ENCODE measurements at regions not wholly inside any gene's neighbourhood (a gene's known extent, or its start where the extent isn't known, plus 50 kb on each side); places are given as distances from the start of the nearest gene placed in this dataset.

- no peak for DNase-seq
These were observed 247.9 kb upstream of the RTL1 start for GRCh38 chr14:101151226-101151926.

DNA sequence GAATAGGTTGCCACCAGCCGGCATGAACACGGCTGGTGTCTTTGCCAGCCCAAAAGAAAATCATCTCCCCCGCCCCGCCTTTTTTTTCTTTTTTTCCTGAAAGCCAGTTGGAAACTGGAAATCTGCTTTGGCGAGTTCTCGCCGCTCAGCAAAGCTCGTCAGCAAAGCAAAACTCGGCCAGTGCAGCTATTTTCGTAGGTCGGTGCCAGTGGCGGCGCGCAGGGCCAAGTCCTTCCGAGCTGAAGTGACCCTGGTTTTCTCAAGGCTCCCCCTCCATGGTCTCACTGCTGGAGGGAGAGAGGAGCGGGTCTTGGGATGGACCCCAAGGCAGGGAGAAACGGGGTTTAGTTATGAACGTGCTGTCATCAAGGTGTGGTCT is 248.4 kb upstream of the RTL1 start:
- no peak for DNase-seq

- DNase-seq: no peak
These were observed 249.3 kb upstream of the RTL1 start for GRCh38 chr14:101152855-101153254.

DNA sequence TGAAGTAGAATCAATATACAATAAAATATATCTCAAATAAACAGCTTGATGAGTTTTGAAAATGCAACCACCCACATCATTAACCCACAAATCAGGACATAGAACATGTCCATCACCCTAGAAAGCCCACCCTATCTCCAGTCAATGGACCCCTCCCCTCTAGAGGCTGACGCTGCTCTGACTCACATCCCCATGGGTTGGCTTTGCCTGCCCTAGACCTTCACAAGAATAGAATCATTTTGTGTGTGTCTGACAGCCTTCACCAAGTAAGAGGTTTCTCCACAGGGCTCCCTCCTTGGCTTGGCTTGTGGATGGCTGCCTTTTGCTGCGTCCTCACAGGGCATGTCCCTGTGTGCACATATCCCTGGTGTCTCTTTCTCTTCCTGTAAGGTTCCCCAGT is 250.2 kb upstream of the RTL1 start:
- DNase-seq: no peak

- no peak for DNase-seq
These were observed 252.1 kb upstream of the RTL1 start for GRCh38 chr14:101155575-101155974.

GRCh38 chr14:101167428-101167827 is 263.9 kb upstream of the RTL1 start:
- DNase-seq: no peak

DNA sequence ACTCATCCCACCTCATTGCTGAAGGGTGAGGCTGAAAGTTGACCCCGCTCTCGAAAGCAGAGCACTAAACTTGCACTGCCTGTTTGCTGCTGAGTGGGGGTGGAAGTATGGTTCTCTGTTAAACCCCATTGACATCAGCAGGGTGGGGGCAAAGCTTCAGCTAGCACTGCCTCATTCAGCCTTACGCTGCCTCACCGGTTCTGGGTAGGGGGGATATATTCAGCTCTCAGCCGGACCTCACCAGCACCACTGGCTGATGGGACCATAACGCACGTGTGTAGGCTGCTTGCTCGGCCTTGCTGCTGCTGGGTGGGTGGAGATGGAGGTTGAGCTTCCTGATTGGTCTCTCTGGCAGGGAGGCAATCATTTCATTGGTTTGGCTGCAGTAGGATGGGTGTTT is 265.7 kb upstream of the RTL1 start:
- no peak for DNase-seq

DNA sequence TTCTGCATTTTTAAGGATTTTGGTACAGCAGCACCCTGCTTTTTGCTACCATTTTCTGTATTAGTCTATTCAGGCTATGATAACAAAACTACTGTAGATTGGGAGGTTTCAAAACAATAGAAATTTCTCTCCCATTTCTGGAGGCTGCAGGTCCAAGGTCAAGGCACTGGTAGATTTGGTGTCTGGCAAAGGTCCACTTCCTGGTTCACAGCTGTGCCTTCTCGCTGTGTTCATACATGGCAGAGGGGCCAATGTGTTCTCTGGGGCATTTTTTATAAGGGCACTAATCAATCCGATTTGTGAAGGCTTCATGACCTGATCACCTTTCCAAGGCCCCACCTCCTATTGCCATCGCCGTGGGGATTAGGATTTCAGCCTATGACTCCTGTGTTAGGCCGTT is 268.1 kb upstream of the RTL1 start:
- no peak for DNase-seq

DNA sequence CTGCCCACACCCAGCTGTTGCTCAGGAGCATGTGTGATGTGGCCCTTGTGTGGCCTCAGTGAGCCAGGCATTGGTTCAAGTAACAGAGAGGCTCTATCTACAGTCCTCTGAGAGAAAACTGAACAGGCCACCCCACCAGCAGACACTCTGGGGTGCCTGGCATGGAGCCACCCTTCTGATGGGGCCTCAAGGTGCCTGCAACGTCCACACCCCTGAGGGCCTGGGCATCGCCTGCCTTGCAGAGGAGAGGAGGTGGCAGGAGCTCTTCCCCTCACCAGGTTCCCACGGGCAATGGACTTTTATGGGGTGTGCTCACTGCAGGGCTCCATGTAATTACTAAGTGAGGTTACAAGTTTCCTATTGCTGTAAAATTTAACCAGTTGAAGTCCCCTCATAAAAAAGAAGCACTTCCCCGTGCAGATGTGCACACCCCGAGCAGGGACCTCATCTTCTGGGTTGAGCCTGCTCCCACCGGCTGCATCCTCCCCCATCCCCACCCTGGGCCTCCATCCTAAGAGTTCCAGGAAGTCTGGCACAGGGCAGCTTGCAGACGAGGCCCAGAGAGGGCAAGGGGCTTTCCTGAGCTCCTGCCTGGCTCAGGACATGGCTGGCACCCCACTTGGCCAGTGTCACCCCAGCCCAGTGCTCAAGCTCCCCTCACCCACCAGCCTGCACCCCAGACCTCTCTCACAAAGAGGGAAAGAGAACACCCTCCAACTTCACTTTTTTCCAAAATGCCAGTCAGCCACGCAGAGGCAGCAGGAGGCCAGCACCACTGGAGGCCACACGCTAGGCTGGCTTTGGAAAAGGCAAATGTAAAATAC is 270.4 kb upstream of the RTL1 start:
- no peak for DNase-seq

DNA sequence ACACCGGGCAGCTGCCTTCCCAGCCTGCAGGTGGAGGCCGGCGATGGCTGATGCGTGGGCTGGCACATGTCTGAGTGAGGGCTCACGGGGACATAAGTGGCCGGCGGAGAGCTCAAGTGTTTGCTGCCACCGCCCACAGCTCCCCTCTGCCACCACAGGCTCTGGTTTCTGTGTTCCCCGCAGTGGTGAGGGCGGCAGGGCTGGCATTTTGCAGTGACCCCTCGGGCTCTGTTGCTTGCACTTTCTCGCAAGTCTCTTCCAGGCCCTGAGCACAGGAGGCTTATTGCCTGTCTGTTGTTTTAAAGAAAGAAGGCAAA is 271.0 kb upstream of the RTL1 start:
- no peak for DNase-seq

DNA sequence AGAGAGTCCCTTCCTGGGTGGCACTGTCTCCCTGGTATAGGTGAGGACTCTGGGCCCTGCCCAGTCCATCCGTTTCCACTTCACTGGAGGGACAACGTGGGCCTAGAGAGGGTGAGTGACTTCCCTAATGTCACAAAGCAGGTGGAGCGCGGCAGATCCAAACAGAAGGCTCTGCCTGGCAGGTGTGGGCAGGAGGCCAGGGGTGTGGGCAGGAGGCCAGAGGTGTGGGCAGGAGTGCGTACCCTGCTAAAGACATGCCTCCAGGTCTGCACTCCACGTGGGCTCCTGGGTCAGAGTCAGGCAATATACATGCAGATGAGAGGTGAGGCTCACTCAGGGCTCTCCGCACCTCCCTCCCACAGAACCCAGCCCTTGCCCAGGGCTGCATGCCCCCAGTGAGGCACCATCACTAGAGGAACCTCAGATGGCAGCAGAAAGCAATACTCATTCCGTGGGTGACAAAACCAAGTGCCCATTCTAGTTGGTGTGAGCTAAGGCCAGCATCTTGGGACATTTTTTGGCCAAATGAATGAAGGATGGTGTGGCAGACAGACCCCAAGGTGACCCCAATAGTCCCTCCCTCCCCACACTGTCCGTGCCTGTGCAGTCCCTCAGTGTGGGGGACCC is 271.6 kb upstream of the RTL1 start:
- DNase-seq: no peak

GRCh38 chr14:101175731-101176534 is 272.4 kb upstream of the RTL1 start:
- DNase-seq: no peak

DNA sequence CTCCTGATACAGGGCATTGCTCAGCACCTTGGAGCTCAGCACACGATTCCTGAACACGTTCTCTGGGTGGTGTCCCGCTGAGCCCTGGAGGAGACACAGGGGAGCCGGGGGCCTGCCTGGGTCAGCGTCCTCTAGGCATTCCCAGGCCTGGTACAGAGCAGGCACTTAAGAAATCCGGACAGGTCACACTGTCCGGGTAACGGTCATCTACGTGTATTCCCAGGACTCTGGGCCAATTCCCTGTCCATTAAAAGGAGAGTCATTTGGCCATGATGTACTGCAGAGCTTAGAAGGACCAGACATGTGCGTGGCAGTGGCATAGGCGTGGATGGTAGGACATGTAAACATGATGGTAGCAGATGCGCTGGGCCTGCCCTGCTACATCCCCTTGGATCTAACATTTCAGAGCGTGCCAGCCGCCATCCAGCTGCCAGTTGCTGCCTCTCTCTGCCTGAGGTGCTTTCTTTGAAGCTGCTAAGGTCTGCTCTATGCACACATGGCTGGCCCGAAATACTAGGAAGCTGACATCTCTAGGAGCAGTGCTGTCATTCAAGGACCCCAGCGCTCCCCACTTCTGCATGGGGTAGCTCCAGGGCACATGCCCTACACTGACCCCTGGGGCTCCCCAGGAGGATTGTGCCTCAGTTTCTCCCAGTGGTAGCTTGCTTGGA is 273.1 kb upstream of the RTL1 start:
- DNase-seq: no peak

GRCh38 chr14:101177301-101177971 is 273.9 kb upstream of the RTL1 start:
- no peak for DNase-seq

GRCh38 chr14:101178184-101179072 is 274.9 kb upstream of the RTL1 start:
- DNase-seq: no peak

DNA sequence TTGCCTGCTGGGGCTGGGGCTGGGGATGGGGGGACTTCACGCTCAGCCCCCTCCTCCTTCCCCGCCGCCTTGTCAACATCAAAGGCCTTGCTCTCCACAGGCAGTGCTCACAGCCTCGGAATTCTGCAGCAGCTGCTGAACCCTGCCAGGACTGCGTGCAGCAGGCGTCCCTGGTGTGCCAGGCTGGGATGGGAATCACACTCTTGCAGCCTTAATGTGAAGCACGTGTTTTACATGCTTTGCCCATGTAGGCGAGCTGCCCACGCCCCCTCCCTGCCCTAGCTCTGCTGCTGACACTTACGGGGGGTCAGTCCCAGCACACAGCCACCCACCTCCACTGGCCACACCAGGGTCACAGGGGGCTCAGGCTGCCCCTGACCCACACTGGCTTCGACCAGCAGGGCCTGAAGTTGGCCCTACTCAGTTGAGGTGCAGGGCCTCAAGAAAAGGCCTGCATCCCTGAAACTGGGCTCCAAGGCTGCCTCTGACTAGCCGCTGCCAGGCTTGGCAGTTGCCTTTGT is 276.2 kb upstream of the RTL1 start:
- no peak for DNase-seq

DNA sequence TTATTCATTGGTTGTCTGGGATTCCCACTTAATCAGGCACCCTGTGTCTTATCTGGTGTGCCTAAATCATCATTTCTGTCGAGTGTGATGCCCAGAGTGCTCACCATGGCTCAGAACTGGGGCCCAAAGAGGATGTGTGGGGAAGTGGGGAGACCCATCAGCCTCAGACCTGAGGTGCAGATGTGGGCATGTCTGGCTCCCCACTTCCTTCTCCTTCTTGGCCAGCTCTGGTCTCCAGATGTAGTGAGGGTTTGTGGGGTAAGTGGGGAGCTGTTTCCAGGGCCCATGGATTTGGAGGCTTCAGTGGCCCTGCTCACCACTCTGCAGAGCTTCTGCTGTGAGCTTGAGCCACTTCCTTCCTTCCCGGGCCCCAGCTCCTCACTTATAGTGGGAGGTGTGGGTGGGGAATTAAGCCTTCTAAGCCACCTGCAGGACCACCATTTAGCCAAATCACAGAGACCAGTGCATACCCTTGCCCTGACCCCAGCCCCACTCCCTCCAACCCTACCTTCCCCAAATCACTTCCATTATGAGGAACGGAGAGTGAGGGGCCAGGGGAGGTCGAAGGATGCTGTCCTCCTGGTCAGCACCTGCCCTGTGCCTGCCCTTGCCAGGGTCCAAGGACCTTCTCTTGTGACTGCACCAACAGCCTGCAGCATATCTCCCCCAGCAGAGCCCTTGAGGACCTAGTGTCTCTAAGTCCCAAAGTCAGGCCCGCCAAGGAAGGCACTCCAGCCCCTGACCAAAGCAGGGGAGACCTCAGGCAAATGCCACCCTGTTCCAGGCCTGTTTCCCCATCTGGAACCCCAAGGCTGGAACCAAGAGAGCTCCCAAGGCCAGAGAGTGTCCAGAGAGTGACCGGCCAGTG is 278.2 kb upstream of the RTL1 start:
- DNase-seq: no peak

- no peak for DNase-seq
These were observed 279.0 kb upstream of the RTL1 start for GRCh38 chr14:101182476-101182875.

GRCh38 chr14:101183376-101184103 is 280.0 kb upstream of the RTL1 start:
- DNase-seq: no peak

All from CD4-positive, alpha-beta T cell treated with Interferon alpha-2 for 1 hour (primary cell).